ENCODE measurements at regions not wholly inside any gene's neighbourhood (a gene's known extent, or its start where the extent isn't known, plus 50 kb on each side); places are given as distances from the start of the nearest gene placed in this dataset.

DNA sequence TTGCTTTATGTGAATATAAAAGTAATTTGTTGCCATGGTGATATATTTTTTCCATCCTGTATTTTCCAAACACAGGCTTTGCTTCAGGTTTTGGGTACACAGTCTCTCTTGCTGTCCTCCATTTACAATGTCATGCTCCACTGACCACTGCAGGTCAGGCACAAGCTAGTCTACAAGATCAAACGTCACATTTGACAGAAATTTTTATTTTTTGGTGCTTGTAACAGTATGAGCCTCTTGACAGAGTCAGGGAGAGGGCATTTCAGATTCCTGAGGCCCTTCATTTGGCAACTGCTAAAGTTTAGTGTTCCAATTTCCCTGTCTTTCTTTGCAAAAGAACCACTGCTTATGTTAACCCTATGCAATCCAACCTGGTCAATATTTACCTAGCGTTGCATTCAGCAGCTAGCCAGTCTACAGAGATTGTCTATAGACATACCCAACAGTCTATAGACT is 175.0 kb downstream of the RFC3 start:
- no peak for TF ChIP-seq BHLHE40 (IDR thresholded peaks at IDR 0.05; ENCODE audit: low read depth, low read length)
- TF ChIP-seq, protein P1, sequence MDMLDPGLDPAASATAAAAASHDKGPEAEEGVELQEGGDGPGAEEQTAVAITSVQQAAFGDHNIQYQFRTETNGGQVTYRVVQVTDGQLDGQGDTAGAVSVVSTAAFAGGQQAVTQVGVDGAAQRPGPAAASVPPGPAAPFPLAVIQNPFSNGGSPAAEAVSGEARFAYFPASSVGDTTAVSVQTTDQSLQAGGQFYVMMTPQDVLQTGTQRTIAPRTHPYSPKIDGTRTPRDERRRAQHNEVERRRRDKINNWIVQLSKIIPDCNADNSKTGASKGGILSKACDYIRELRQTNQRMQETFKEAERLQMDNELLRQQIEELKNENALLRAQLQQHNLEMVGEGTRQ (IDR thresholded peaks at IDR 0.05; ENCODE audit: low read depth, low read length) = no peak
- in situ Hi-C loops (cut with MboI; ENCODE audit: low sequenced_read_pairs) (no loop called here), intact Hi-C loops (cut with micrococcal nuclease) (no loop called here), dilution Hi-C loops (cut with HindIII; ENCODE audit: low sequenced_read_pairs, unreplicated experiment) (no loop called here)
- Histone ChIP-seq H3K18ac (ENCODE audit: low read depth, low read length) (no peak overlapping the region), H3K36me3 (ENCODE audit: control insufficient read depth, insufficient read depth, low read length) (no peaks in the 10 kb centered on the region), H3K27ac (ENCODE audit: insufficient read depth, low read length) (no peak overlapping the region), H3K4ac (ENCODE audit: low read depth, low read length) (no peak overlapping the region), H3K4me3 (ENCODE audit: insufficient read depth, low read depth, low read length) (no peak overlapping the region), H3K23ac (ENCODE audit: low read depth, low read length) (no peak overlapping the region), H2AFZ (replicated peaks; ENCODE audit: low read length, poor library complexity) (no peak overlapping the region), H3K79me1 (ENCODE audit: low read depth in 1 of 2, low read length in 2 of 2) (no peaks in the 10 kb centered on the region), H3K9ac (ENCODE audit: low read depth, low read length) (no peak overlapping the region), H2AK9ac (replicated peaks; ENCODE audit: low read depth, low read length, poor library complexity) (no peak overlapping the region), H2AK5ac (ENCODE audit: low read depth, low read length) (no peak overlapping the region), H3K56ac (ENCODE audit: extremely low read depth, insufficient read depth, low read length) (no peak overlapping the region), H3K9me3 (ENCODE audit: control insufficient read depth, insufficient read depth, low read length) (no peaks in the 10 kb centered on the region), H4K5ac (ENCODE audit: low read depth, low read length) (no peak overlapping the region), H3K14ac (replicated peaks; ENCODE audit: low read depth, low read length) (no peak overlapping the region), H2BK15ac (ENCODE audit: low read depth, low read length) (no peak overlapping the region), H4K20me1 (ENCODE audit: insufficient read depth, low read length) (no peaks in the 10 kb centered on the region), H4K91ac (ENCODE audit: insufficient read depth, low read depth, low read length) (no peak overlapping the region), H3K4me2 (ENCODE audit: low read depth, low read length) (no peak overlapping the region), H2BK5ac (ENCODE audit: low read depth, low read length, poor library complexity, severe bottlenecking) (no peak overlapping the region), H3K27me3 (ENCODE audit: control insufficient read depth, insufficient read depth, low read length) (no peaks in the 10 kb centered on the region), H2BK120ac (ENCODE audit: low read depth, low read length) (no peak overlapping the region), H4K8ac (ENCODE audit: low read depth in 2 of 2, low read length in 2 of 2) (no peak overlapping the region), H3K9me1 (ENCODE audit: insufficient read depth, low read length) (no peaks in the 10 kb centered on the region), H2BK20ac (ENCODE audit: low read depth, low read length) (no peak overlapping the region), H3K4me1 (ENCODE audit: control insufficient read depth, insufficient read depth, low read length) (no peaks in the 10 kb centered on the region)
- ATAC-seq (ENCODE audit: low read depth) (no peak), DNase-seq (no peak)
- no CpG with 5 or more reads among the region's 2 CpGs for WGBS, 2 experiments (ENCODE audit: extremely low coverage in 2 of 2, insufficient read length in 1 of 2)
- ChIA-PET POLR2A (ENCODE audit: unreplicated experiment) (no interaction called here), CTCF (interaction anchor here (0.9 kb wide), 1 partner anchor 14 kb away, joined by 3 read pairs; no protein-coding TSS in a partner anchor)
- no TSS peak for BruUV-seq (replicated peaks)

Data from IMR-90 (cell line).